ENCODE measurements at regions not wholly inside any gene's neighbourhood (a gene's known extent, or its start where the extent isn't known, plus 50 kb on each side); places are given as distances from the start of the nearest gene placed in this dataset.

GRCh38 chr1:29754573-29755375 is 518.5 kb downstream of the PTPRU start:
- ATAC-seq, result no peak
- Histone ChIP-seq H4K20me1 (ENCODE audit: insufficient read depth) (no peaks in the 10 kb centered on the region), H3K27me3 (ENCODE audit: insufficient read depth, low read length) (peaks cover 5% of the 10 kb centered on the region), H3K9me2 (ENCODE audit: insufficient read depth) (no peaks in the 10 kb centered on the region), H3K4me1 (ENCODE audit: control insufficient read depth in 1 of 2, insufficient read depth in 2 of 2, low read length in 2 of 2) (no peaks in the 10 kb centered on the region), H3K4me3 (replicated peaks in 1 of 2; ENCODE audit: low read depth in 1 of 2, low read length in 2 of 2) (no peak overlapping the region), H3K27ac (ENCODE audit: low read depth, low read length) (no peak overlapping the region), H3K36me3 (ENCODE audit: control insufficient read depth in 1 of 2, insufficient read depth in 2 of 2, low read length in 2 of 2) (no peaks in the 10 kb centered on the region), H3K4me2 (ENCODE audit: low read length) (no peak overlapping the region), H3K9ac (ENCODE audit: low read length) (no peak overlapping the region), H2AFZ (ENCODE audit: low read depth, low read length, poor library complexity, severe bottlenecking) (no peak overlapping the region), H3K9me3 (ENCODE audit: control insufficient read depth in 1 of 2, insufficient read depth in 1 of 2, low read depth in 1 of 2, low read length in 2 of 2) (no peaks in the 10 kb centered on the region), H3K79me2 (ENCODE audit: insufficient read depth, low read length) (no peaks in the 10 kb centered on the region)
- ChIA-PET RAD21 (ENCODE audit: low non-redundant PET in 1 of 2, low total read pairs in 2 of 2, uncharacterized antibody in 2 of 2, unreplicated experiment in 2 of 2) (interaction anchor here in 1 of 2 experiments (0.7 kb wide), 1 partner anchor 240 kb away, joined by 3 read pairs; no protein-coding TSS in a partner anchor), CTCF (no interaction called here), POLR2A (no interaction called here)
- BruUV-seq (replicated peaks), result no TSS peak
- TF ChIP-seq POLR2A (IDR thresholded peaks at IDR 0.05; ENCODE audit: borderline replicate concordance, extremely low read depth, insufficient read depth, insufficient read length) (no peak), EGR1 (IDR thresholded peaks at IDR 0.05; ENCODE audit: low read depth) (no peak), SRF (IDR thresholded peaks at IDR 0.05; ENCODE audit: low read depth) (no peak), ZNF274 (IDR thresholded peaks at IDR 0.05; ENCODE audit: low read depth, low read length) (no peak), SIN3A (IDR thresholded peaks at IDR 0.05; ENCODE audit: low read depth) (no peak), POLR2AphosphoS5 (IDR thresholded peaks at IDR 0.05; ENCODE audit: low read depth, low read length) (no peak), ATF3 (IDR thresholded peaks at IDR 0.05) (no peak), SP1 (IDR thresholded peaks at IDR 0.05; ENCODE audit: low read depth) (no peak), YY1 (IDR thresholded peaks at IDR 0.05; ENCODE audit: extremely low read depth, insufficient replicate concordance, low read depth, low read length) (no peak), FOSL1 (IDR thresholded peaks at IDR 0.05; ENCODE audit: low read depth) (no peak), ELF1 (IDR thresholded peaks at IDR 0.05; ENCODE audit: borderline replicate concordance, low read depth) (no peak), EZH2 (IDR thresholded peaks at IDR 0.05) (no peak)
- TF ChIP-seq, protein P1, sequence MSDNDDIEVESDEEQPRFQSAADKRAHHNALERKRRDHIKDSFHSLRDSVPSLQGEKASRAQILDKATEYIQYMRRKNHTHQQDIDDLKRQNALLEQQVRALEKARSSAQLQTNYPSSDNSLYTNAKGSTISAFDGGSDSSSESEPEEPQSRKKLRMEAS (IDR thresholded peaks at IDR 0.05), result no peak
- intact Hi-C loops (cut with micrococcal nuclease), result no loop called here
- no peak for DNase-seq (ENCODE audit: low read depth, low spot score)

All from HCT116 (cell line).